HCT116 (cell line): ENCODE measurements at regions not wholly inside any gene's neighbourhood (a gene's known extent, or its start where the extent isn't known, plus 50 kb on each side); places are given as distances from the start of the nearest gene placed in this dataset.
A peak's percentile ranks its signal among the peaks of the same experiment; 100 is the strongest.

Experiments used
- ATAC-seq: fragments of 200-7000 bp; cut with Tn5 transposase; 2 replicates; pipeline ENCODE4 v1.9.1; 2020; ENCODE audit warnings: mild to moderate bottlenecking, moderate library complexity
- BruUV-seq: library from RNA; stranded (reverse); fragments of 400-500 nt; replicated peaks from 2 replicates; lab custom pipeline; 2021; lab: Mats Ljungman, UMichigan
- CTCF ChIA-PET: fragments of 300-600 bp; sonication (Branson Sonifier 250); formaldehyde crosslinking; loops from one replicate; lab custom pipeline; 2021; ENCODE audit warnings: antibody characterized with exemption; lab: Charles Lee
- POLR2A ChIA-PET: fragments of 300-600, 350-600 bp; sonication (Branson Sonifier 250); formaldehyde crosslinking; loops from one replicate; lab custom pipeline; 2021; ENCODE audit warnings: antibody characterized with exemption; lab: Charles Lee
- RAD21 ChIA-PET, 2 experiments: fragments of 300-600 bp; sonication (Branson Sonifier 250); formaldehyde crosslinking; loops; one replicate each; lab custom pipeline; 2023; ENCODE audit warnings: low total read pairs in 2 of 2; ENCODE audit not compliant: uncharacterized antibody in 2 of 2, unreplicated experiment in 2 of 2, low non-redundant PET in 1 of 2; lab: Charles Lee
- DNase-seq: peaks from one replicate; pipeline ENCODE4 v3.0.0-alpha.2; 2010; ENCODE audit warnings: low read depth, low spot score
- H2AFZ ChIP-seq: fragments of 200-600 bp; shearing (Covaris generic), sonication (generic); 2 replicates; pipeline ENCODE4 v1.6.1; 2017; ENCODE audit warnings: low read depth, mixed run types, mixed read lengths, antibody characterized with exemption, low read length; ENCODE audit not compliant: poor library complexity, severe bottlenecking
- H3K27ac ChIP-seq: 2 replicates; pipeline ENCODE4 v1.5.1; 2012; ENCODE audit warnings: low read depth, low read length
- H3K27me3 ChIP-seq: fragments of 200-600 bp; sonication (generic); 2 replicates; pipeline ENCODE4 v1.6.1; 2016; ENCODE audit warnings: mixed run types, low read length, mixed read lengths; ENCODE audit not compliant: insufficient read depth
- H3K36me3 ChIP-seq, 2 experiments: fragments of 200-500 bp in 1 of 2; fragments of 200-600 bp in 1 of 2; sonication (Bioruptor generic) in 1 of 2; sonication (generic) in 1 of 2; 2 replicates each; pipeline versions ENCODE4 v1.5.1 to v1.6.1; 2014 to 2016; ENCODE audit warnings: low read length in 2 of 2, inconsistent platforms in 1 of 2, mixed read lengths in 1 of 2, mixed run types in 1 of 2; ENCODE audit not compliant: insufficient read depth in 2 of 2, control insufficient read depth in 1 of 2
- H3K4me1 ChIP-seq, 2 experiments: fragments of 200-600 bp in 1 of 2; sonication (generic) in 1 of 2; 2 replicates each; pipeline versions ENCODE4 v1.5.1 to v1.6.1; 2012 to 2017; ENCODE audit warnings: low read length in 2 of 2, inconsistent platforms in 1 of 2, mild to moderate bottlenecking in 1 of 2, mixed read lengths in 1 of 2, mixed run types in 1 of 2, moderate library complexity in 1 of 2; ENCODE audit not compliant: insufficient read depth in 2 of 2, control insufficient read depth in 1 of 2
- H3K4me2 ChIP-seq: fragments of 200-600 bp; sonication (generic); 2 replicates; pipeline ENCODE4 v1.6.1; 2017; ENCODE audit warnings: mixed run types, low read length, mixed read lengths
- H3K4me3 ChIP-seq, 2 experiments: fragments of 200-600 bp in 1 of 2; sonication (generic) in 1 of 2; replicated peaks in 1 of 2; 2 replicates each; pipeline ENCODE4 v1.5.1; 2011 to 2016; ENCODE audit warnings: low read length in 2 of 2, control low read depth in 1 of 2, low read depth in 1 of 2, mild to moderate bottlenecking in 1 of 2, mixed read lengths in 1 of 2, mixed run types in 1 of 2
- H3K79me2 ChIP-seq: fragments of 200-600 bp; sonication (generic); 2 replicates; pipeline ENCODE4 v1.6.1; 2017; ENCODE audit warnings: mild to moderate bottlenecking, mixed run types, low read length, moderate library complexity, mixed read lengths; ENCODE audit not compliant: insufficient read depth
- H3K9ac ChIP-seq: fragments of 200-600 bp; sonication (generic); 2 replicates; pipeline ENCODE4 v1.6.1; 2016; ENCODE audit warnings: low read length, mixed read lengths
- H3K9me2 ChIP-seq: fragments of 200-600 bp; sonication (generic), shearing (Covaris generic); 2 replicates; pipeline ENCODE4 v1.6.1; 2017; ENCODE audit warnings: mixed run types, mild to moderate bottlenecking, moderate library complexity; ENCODE audit not compliant: insufficient read depth
- H3K9me3 ChIP-seq, 2 experiments: fragments of 200-500 bp in 1 of 2; fragments of 200-600 bp in 1 of 2; sonication (Bioruptor generic) in 1 of 2; sonication (generic) in 1 of 2; 2 replicates each; pipeline ENCODE4 v1.6.1; 2014 to 2017; ENCODE audit warnings: low read length in 2 of 2, mixed read lengths in 2 of 2, inconsistent platforms in 1 of 2, low read depth in 1 of 2, mild to moderate bottlenecking in 1 of 2, mixed run types in 1 of 2, moderate library complexity in 1 of 2; ENCODE audit not compliant: control insufficient read depth in 1 of 2, insufficient read depth in 1 of 2
- H4K20me1 ChIP-seq: fragments of 200-600 bp; sonication (generic), shearing (Covaris generic); 2 replicates; pipeline ENCODE4 v1.6.1; 2017; ENCODE audit warnings: mixed run types, mild to moderate bottlenecking, moderate library complexity; ENCODE audit not compliant: insufficient read depth
- CBX3 ChIP-seq: IDR thresholded peaks from 2 replicates; pipeline ENCODE4 v1.6.1; 2012; ENCODE audit warnings: low read depth
- CEBPB ChIP-seq: IDR thresholded peaks from 2 replicates; pipeline ENCODE4 v1.6.1; 2012; ENCODE audit warnings: low read depth
- EGR1 ChIP-seq: IDR thresholded peaks from 2 replicates; pipeline ENCODE4 v1.6.1; 2012; ENCODE audit warnings: low read depth
- ELF1 ChIP-seq: IDR thresholded peaks from 2 replicates; pipeline ENCODE4 v1.6.1; 2012; ENCODE audit warnings: low read depth, borderline replicate concordance
- EZH2 ChIP-seq: fragments of 200-600 bp; sonication (generic); IDR thresholded peaks from 2 replicates; pipeline ENCODE4 v1.6.1; 2017; ENCODE audit warnings: antibody characterized with exemption, mixed run types
- EZH2phosphoT487 ChIP-seq: fragments of 200-600 bp; IDR thresholded peaks from 2 replicates; pipeline ENCODE4 v1.6.1; 2018; ENCODE audit warnings: antibody characterized with exemption, borderline replicate concordance
- FOSL1 ChIP-seq: IDR thresholded peaks from 2 replicates; pipeline ENCODE4 v1.6.1; 2012; ENCODE audit warnings: low read depth
- RAD21 ChIP-seq: IDR thresholded peaks from 2 replicates; pipeline ENCODE4 v1.6.1; 2012; ENCODE audit warnings: low read depth, mild to moderate bottlenecking
- SIN3A ChIP-seq: IDR thresholded peaks from 2 replicates; pipeline ENCODE4 v1.6.1; 2012; ENCODE audit warnings: low read depth
- SP1 ChIP-seq: IDR thresholded peaks from 2 replicates; pipeline ENCODE4 v1.6.1; 2012; ENCODE audit warnings: low read depth
- TCF7L2 ChIP-seq: IDR thresholded peaks from 2 replicates; pipeline ENCODE4 v1.7.0; 2011; ENCODE audit warnings: borderline replicate concordance, inconsistent platforms; ENCODE audit not compliant: insufficient read depth, insufficient read length; ENCODE audit errors: extremely low read depth
- ZFX ChIP-seq: fragments of 450-650 bp; IDR thresholded peaks from 2 replicates; pipeline ENCODE4 v1.6.1; 2017
- intact Hi-C: fragments of 100-400 bp; cut with micrococcal nuclease; formaldehyde crosslinking; loops from 2 replicates; pipeline ENCODE4 v1.10.0; 2022
- TF ChIP-seq, protein P1 (sequence below): IDR thresholded peaks from 2 replicates; pipeline ENCODE4 v1.6.1; 2012
- TF ChIP-seq, protein P2 (sequence below), 3 experiments: fragments of 200-600 bp in 1 of 3; sonication (generic) in 1 of 3; IDR thresholded peaks in 2 of 3; conservative IDR thresholded peaks in 1 of 3; 2 replicates each; pipeline ENCODE4 v1.5.1; 2012 to 2017; ENCODE audit warnings: low read depth in 2 of 3, low read length in 2 of 3, antibody characterized with exemption in 1 of 3, borderline replicate concordance in 1 of 3, control low read depth in 1 of 3, mild to moderate bottlenecking in 1 of 3, mixed read lengths in 1 of 3, mixed run types in 1 of 3, moderate library complexity in 1 of 3; ENCODE audit not compliant: insufficient read depth in 1 of 3
- TF ChIP-seq, protein P3 (sequence below): IDR thresholded peaks from 2 replicates; pipeline ENCODE4 v1.6.1; 2012

DNA sequence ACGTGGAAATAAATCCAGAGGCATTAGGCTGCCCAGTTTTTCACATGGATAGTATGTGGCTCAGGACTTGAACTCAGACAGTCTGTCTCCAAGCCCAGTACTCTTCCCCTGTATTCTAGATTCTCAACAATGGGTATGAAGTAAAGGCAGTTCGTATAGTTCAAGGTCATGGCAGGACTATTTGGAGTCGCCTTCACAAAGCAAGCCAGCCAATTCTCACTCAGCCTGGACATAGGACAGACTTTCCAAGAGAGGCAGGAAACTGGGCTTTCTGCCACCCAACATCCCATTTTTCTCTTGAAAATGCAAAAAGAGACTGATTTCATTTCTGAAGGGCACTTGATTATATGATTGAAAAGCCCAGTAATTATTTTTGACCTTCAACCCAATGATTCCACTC, 111.0 kb downstream of the EDN1 start (continued):
- no peak for TF ChIP-seq FOSL1
- TF ChIP-seq SP1: no peak
- no peak for TF ChIP-seq EGR1
- TF ChIP-seq EZH2: no peak
- TF ChIP-seq, protein P1, sequence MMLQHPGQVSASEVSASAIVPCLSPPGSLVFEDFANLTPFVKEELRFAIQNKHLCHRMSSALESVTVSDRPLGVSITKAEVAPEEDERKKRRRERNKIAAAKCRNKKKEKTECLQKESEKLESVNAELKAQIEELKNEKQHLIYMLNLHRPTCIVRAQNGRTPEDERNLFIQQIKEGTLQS: no peak
- TF ChIP-seq TCF7L2: no peak
- TF ChIP-seq ZFX: no peak

DNA sequence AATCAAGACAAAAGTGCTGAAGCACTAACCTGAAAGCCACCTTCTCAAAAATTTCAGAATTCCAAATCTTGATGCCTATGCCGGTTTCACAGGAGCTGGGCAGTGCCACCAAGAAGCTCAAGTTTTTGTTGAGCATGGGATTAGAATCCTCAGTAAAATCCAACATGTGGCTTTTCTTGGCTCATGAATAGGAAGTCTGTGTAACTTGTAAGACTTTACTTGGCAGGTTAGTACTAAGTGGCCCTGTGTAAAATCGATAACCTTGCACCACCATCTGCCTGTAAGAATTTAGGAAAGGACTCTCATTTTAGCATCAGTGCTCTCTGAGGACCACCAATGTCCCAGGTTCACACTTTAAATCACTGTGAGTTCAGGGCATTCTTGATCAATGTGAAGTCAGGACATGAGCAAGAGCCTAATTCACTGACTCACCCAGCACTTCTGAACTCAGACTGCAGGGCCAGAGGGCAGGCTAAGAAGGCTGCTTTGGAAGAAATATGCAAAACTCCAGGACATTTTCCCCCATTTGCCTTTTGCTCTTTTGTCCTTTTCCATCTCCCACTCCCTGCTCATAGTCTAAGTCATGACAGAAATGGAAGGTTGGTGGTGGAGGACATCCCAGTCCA, 113.2 kb downstream of the EDN1 start:
- H3K79me2 ChIP-seq: no peaks in the 10 kb centered on the region
- DNase-seq (no peak), ATAC-seq (peak; percentile 53; the same call in 1 of the 2 replicates)
- no peaks in the 10 kb centered on the region for H3K36me3 ChIP-seq
- TF ChIP-seq RAD21 (no peak), SIN3A (no peak), CEBPB (no peak), CBX3 (no peak), EZH2phosphoT487 (no peak), EGR1 (no peak), TCF7L2 (no peak), SP1 (no peak), FOSL1 (no peak), ELF1 (no peak), EZH2 (no peak)
- TF ChIP-seq, protein P2, sequence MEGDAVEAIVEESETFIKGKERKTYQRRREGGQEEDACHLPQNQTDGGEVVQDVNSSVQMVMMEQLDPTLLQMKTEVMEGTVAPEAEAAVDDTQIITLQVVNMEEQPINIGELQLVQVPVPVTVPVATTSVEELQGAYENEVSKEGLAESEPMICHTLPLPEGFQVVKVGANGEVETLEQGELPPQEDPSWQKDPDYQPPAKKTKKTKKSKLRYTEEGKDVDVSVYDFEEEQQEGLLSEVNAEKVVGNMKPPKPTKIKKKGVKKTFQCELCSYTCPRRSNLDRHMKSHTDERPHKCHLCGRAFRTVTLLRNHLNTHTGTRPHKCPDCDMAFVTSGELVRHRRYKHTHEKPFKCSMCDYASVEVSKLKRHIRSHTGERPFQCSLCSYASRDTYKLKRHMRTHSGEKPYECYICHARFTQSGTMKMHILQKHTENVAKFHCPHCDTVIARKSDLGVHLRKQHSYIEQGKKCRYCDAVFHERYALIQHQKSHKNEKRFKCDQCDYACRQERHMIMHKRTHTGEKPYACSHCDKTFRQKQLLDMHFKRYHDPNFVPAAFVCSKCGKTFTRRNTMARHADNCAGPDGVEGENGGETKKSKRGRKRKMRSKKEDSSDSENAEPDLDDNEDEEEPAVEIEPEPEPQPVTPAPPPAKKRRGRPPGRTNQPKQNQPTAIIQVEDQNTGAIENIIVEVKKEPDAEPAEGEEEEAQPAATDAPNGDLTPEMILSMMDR (IDR thresholded peaks at IDR 0.05 in 2 of 3, conservative IDR thresholded peaks at IDR 0.05 in 1 of 3; ENCODE audit: borderline replicate concordance in 1 of 3, insufficient read depth in 1 of 3, low read depth in 2 of 3, low read length in 2 of 3): no peak
- TF ChIP-seq, protein P3, sequence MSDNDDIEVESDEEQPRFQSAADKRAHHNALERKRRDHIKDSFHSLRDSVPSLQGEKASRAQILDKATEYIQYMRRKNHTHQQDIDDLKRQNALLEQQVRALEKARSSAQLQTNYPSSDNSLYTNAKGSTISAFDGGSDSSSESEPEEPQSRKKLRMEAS: no peak
- H3K9me3 ChIP-seq: no peaks in the 10 kb centered on the region
- ChIA-PET POLR2A (no interaction called here), CTCF (no interaction called here), RAD21 (no interaction called here)
- H2AFZ ChIP-seq: no peak overlapping the region
- no peak overlapping the region for H3K9ac ChIP-seq
- no peaks in the 10 kb centered on the region for H3K9me2 ChIP-seq
- no peak overlapping the region for H3K4me3 ChIP-seq
- H3K27me3 ChIP-seq: no peaks in the 10 kb centered on the region
- H3K4me2 ChIP-seq: 0 out of 2 replicates have a peak overlapping the region, but pooled peaks have one; percentile 10
- H4K20me1 ChIP-seq: no peaks in the 10 kb centered on the region
- intact Hi-C loops: no loop called here
- H3K4me1 ChIP-seq: peaks cover 0 to 17% of the 10 kb centered on the region in 2 experiments; a peak in 2 of 4 replicates
- no peak overlapping the region for H3K27ac ChIP-seq
- BruUV-seq: no TSS peak
